CD4-positive, alpha-beta T cell treated with Interleukin-4 for 1 hour (primary cell): ENCODE measurements at regions not wholly inside any gene's neighbourhood (a gene's known extent, or its start where the extent isn't known, plus 50 kb on each side); places are given as distances from the start of the nearest gene placed in this dataset.

Experiments used
- DNase-seq, 2 donors: peaks; one replicate each; pipeline ENCODE4 v3.0.0-alpha.2; 2020 to 2022

DNA sequence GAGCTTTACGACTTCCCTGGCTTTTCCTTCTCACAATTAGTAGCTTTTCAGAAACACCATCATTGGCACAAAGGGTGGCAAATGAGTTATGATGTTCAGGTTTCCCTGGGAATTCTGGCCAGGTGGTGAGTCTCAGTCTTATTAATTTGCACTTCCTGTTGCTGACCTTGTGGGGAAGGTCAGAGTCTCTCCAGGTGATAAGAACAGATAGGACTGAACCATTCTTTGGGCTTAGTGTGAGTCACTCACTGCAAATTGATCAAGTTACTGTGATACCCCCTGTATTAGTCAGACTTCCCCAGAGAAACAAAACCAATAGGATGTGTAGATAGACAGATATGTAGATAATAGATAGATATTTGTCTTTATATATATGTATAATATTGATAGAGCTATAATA lies 53.8 kb upstream of the RANBP3L start:
- no peak for DNase-seq

DNA sequence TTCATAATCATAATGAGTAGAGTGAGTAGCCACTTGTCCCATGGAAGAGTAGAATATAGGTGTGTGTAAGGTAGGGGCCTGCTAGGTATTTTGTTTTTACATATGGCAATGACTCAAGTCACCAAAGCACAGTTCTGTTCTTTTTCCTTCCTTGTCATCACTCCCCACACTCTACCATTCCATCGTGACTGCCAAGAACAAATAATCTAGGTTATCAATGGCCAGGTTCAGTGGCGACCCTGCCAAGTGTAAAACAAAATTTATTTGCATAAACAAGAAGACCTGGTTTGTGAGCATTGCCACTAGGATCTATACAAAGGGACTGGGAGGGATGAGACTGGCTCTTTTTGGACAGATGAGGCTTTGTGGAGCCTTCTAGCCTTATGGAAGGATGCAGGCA lies 55.2 kb upstream of the RANBP3L start:
- no peak for DNase-seq

DNA sequence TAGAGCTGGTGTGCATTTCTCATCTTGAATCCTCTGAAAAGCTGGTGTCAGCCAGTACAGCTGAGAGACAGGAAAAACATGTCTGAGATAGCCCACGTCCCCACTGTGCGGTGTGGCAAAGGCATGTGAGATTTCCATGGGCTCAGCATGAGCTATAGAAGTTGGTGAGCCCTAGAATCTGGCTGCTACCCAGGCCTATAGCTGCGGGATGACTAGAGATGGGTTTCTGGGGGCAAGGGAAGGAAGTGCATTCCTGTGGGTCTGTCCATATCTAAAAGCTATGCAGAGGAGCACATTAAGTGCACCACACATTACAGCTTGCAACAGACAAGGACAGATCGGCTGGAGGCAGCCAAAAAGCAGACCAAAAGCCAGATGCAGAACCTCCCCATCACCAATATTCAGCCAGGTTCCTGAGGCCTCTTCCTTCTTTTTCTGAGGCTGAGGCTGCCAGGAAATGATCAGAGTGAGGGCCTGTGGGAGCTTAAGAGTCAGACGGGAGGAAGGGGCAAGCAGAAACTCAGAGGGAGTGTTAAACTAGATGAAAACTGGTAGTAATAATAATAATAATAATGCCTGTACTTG lies 55.8 kb upstream of the RANBP3L start:
- no peak for DNase-seq

DNA sequence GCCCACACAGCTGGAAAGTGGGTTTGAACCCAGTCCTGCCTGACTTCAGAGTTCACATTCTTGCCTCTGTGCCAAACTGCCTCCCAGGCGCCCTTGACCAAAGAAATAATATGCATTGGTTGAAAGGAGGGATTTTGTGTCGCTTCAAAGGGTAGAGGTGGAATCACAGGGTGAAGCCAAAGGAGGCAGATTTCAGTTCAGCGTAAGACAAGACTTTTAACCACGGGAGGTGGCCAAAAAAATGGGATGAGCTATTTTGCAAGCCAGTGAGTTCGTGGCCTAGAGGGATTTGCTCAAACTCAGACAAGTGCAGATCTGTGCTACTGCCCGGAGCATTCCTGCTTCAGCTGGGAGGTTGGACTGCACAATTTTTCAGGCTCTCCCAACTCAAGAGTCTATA lies 57.6 kb upstream of the RANBP3L start:
- DNase-seq: no peak

DNA sequence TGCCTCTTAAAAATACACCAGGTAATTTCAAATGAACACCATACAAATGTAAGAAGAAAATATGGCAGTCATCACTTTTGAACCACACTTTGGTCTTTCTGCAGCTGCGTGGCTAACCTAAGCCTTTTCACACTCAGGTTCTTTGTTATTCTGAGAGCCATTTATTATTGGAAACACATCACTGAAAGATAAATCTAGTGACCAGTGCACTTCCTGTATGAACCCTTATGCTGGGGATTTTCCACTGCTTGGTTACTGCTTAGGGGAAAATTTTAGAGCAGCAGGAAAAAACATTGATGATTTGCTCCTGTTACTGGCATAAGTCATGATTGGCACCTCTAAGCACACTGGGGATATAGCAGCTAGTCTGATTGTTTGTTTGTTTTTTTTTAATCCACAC lies 58.6 kb upstream of the RANBP3L start:
- no peak for DNase-seq

DNA sequence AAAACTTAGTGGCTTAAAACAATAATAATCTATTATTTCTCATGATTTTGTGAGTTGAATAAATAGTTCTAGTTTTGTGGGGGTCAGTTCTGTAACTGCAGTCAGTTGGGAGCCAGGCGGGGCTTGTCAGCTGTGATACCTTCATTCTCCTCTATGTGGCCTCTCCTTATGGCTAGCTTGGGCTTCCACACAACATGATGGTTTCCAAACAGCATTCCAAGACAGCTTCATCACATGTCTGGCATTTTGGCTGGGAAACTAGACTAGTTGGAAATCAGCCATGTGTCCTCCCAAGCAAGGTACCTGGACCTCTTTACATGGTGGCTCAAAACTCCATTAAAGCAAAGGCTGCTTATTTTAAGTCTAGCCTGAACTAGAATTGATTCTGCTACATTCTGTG lies 61.4 kb upstream of the RANBP3L start:
- no peak for DNase-seq

DNA sequence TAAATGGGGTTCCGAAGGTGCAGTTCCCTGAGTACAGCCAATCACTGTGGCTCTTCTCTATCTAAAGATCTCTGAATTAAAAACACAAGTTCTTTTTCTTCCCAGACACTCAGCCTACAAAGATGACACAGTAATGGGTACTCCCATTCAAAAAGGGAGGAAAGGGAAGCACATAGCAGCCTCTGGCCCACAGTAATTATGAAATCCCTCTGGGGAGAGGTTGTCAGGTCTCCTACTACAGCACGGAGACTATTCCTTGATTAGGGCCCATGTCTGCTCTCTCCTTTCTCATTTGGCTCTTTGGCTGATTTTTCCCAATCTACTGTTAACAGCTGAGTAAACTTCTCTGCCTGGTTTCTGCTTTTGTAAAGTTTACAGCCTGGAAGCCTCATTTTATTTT lies 62.0 kb upstream of the RANBP3L start:
- no peak for DNase-seq

DNA sequence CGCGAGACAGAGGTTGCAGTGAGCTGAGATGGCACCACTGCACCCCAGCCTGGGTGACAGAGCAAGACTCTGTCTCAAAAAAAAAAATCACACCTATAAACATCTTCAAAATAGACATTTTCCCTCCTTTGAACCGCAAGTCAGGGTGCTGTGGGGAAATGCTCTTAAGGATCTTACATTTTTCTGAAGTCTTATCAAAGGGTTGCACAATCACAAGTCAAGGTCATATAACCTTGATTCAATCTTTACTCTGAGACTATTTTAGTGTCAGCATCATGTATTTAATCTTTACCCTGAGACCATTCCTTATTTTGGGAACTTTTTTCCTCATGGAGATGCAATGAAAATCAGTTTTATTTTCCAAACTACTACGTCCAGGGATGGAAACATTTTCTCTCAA lies 62.8 kb upstream of the RANBP3L start:
- no peak for DNase-seq

DNA sequence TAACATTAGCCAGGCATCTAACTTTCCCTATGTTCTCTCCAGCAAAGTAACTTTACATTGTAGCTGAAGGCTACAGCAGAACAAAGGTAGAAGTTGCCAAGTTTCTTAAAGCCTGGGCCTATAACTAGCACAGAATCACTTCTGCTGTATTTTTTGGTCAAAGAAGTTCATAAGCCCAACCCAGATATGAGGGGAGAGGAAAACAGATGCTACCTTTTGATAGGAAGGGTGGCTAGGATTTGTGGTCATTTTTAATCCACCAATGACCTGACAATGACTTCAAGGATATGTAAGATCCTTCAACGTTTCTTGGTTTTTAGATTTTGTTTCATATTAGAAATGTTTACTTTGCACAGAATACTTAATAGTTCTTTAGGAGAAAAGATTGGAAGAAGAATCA lies 64.2 kb upstream of the RANBP3L start:
- DNase-seq: no peak

DNA sequence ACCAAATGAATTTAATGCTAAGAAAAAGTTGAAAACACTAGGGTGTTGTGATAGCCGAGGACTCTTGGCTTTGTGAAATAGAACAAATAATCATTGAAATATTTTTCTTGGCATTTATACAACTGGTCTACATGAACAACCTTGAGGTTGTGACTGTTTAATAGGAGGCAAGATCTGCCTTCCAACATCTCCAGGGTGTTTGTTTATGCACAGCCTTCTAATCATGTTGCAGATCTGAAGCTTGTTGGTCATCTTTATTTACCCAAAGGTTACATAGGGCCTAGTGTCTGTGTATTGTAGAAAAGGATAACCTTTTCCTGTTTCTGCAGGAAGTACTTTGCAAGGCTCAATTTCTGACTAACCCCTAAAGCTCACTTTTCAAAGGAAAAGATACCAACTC lies 65.2 kb upstream of the RANBP3L start:
- DNase-seq: no peak

DNA sequence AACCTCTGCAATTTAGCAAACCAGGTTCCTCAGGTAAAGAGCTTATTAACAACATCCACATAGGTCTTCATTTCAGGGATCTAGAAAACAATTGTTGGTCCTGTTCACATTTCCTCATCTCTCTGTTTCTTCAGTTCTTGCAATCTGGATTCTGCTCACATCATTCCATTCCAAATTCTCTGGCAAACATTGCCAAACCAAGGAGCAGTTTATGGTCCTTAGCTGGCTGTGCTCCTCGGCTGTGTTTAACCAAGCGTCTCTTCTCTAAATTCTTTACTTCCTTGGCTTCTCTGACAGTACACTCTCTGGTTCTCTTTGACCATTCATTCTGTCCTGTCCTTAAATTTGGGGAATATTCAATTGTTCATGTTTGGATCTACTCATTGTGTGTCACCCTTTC lies 65.8 kb upstream of the RANBP3L start:
- DNase-seq: no peak

DNA sequence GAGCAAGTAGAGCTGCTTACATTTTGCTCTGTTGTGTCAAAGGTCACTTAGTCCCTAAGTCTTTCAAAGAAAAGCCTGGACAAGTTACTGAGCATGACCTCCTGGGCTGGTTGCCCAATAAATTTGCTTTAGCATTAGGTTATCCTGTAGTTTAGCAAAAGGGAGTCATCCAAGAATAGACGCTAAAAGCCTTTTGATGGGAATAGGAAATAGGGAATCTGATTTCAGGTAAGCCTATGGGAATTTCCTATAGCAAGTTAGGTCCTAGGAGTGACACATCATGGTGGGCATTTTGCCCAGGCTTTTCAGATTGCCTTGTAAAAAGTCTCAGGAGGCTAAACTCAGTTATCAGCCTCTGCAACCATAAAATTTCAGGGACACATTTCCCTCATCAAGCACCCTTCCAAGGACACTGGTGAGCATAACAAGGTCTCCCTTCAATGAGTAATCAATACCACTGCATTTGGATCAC lies 67.6 kb upstream of the RANBP3L start:
- DNase-seq: no peak

DNA sequence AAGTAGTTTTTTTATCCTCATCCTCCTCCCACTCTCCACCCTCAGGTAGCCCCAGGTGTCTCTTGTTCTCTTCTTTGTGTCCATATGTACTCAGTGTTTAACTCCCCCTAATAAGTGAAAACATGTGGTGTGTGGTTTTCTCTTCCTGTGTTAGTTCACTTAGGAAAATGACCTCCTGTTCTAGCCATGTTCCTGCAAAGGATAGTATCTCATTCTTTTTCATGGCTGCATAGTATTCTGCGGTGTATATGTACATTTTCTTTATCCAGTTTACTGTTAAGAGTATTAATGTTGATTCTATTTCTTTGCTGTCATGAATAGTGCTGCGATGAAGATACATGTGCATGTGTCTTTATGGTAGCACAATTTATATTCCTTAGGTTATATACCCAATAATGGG lies 68.4 kb upstream of the RANBP3L start:
- DNase-seq: no peak

DNA sequence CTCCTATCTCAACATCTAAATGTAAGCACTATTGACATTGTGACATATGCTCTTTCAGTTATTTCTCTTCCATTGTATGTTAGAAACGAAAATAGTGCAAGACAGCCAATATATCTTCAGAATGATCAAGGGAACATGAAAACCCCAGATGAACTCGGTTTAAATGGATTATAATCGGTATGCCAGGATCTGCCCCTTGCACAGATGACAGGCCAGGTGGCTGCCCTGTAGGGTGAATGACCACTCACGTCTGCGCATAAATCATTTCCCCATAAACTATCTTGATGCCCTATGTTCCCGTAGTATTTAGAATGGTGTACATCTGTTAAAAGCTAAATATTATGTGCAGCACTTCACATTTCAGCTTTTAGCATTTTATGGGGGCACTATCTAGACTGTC lies 69.7 kb upstream of the RANBP3L start:
- DNase-seq: no peak

DNA sequence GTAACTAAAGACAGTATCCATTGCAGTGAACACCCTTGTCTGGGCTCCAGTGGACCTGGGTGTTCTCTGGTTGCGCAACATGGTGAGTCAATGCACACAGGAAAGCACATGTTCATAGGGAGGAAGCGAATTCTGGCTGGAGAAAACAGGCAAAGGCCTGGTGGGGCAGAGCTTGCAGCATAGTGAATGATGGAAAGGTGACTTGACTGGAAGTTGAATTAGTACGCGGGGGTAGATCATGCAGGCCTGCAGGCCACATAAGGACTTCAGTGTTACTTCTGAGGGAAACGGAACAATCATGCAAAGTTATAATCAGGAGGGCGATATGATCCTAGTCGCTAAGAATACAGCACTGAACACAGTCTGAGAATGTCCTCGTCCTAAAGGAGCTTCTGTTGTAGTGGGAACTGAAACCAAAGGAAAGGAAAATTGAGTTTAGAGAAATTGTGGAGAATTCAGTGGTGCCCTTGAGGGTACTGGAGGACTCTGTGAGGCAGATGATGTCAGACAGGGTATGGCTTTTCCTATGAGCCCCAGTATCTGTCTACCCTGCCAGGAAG lies 71.9 kb upstream of the RANBP3L start:
- DNase-seq: peak; percentile 5 to 72

DNA sequence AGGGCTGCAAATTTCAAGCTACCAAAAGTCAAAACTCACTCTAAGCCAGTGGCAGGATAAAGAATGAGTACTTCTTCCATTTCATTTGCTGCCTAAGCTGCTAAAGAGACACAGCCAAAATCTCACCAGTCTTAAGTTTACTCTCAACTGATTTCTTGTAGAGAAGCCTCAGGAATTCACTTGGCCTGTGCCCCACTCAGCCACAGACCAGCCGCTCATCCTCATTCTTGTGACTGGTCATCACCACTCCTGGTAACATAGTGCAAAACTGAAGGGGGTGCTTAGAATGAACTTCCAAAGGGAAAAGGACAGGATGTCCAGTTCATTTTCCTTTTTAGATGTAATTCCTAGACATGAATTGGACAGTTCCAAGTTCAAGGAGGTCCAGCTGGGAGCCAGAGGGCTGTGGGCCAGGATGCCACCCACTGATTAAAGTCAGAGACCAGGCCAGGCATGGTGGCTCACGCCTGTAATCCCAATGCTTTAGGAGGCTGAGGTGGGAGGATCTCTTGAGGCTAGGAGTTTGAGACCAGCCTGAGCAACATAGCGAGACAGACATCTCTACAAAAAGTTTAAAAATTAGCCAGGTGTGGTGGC lies 72.7 kb upstream of the RANBP3L start:
- no peak for DNase-seq

DNA sequence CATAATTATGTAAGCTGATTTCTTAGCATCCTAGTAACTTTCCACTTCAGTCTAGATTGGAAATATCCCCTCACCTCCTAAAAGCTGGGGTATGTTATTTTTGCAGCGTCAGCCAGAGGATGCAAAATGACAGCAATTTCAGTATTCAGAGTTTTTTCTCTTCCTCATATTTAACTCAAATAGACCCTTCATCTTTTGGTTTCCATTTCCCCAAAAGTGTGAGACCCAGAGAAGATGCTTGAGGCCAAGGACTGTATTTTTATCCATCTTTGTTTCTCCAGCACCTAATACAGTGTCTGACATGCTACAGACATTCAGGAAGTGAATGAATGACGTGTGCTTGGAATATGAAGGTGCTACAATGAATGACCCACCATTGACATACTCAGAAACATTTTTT lies 75.5 kb upstream of the RANBP3L start:
- no peak for DNase-seq

DNA sequence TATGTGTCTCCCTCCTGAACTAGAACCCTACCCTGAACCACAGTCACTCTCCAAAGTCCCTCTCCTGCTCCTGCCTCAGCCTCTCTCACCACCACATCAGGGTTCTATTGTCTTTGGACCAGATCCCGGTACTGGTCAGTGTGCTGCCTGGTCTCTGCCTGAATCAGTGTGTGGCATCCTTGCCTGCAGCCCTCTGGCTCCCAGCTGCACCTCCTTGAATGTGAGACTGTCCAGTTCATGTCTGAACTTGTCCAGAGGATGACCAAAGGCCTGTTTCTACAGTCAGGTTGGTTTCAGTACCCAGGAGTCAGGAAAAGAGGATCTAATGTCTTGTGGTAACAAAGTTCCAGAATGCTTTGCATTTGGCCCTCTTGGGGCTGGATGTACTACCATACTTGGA lies 76.8 kb upstream of the RANBP3L start:
- no peak for DNase-seq

DNA sequence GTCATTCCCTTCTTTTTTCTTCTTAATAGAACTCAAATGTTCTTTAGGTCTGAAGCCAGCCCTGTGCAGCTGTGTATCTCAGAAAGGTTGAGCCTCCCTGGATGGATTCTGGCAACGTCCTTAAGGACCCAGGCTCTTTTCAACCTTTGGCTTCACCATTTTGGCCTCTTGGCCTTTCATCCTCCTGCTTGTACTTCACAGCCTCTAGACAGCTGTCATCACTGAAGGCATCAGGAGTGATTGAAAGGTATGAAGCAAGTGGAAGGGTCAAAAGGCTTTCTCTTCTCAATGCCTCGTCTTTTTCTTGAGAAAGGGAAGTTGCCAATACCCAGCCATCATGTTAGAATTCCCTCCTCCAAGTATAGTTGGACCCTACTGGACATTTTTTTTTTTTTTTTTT lies 81.2 kb upstream of the RANBP3L start:
- DNase-seq: no peak

DNA sequence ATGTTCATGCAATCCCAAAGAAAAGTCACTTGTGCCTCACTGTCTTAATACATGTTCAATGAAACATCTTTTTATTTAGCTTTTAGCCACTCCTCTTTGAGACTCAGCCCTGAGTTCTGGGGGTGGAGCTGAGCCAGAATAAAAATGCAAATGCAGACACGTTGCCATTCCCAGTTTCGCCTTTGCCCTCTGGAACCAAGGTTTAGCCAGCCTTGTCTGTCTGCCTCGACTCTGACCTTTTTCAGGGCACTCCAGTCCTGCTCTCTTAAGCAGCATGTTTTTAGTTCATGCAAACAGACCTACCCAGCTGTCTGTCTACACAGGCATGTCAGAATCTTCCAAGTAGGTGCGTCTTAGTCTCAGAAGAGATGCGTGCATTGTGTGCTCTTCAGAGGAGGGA lies 82.2 kb upstream of the RANBP3L start:
- DNase-seq: no peak

DNA sequence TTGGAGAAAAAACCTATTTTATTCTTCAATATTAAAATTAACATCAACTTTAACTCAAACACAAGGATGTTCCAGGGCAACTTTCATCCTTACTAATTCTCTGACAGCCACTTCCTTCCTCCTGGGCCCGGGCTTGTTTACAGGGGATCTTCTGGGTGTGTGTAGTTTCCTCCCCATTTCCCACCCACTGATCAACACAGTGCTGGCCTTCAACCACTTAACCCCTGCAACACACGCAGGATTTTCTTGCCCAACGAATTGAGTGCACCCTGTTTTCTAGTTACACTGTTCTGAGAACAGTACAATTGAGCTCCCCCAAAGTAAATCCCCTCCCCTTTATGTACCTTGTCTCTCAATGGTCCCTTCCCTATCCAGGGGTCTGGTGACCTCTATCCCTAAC lies 83.1 kb upstream of the RANBP3L start:
- DNase-seq: no peak

DNA sequence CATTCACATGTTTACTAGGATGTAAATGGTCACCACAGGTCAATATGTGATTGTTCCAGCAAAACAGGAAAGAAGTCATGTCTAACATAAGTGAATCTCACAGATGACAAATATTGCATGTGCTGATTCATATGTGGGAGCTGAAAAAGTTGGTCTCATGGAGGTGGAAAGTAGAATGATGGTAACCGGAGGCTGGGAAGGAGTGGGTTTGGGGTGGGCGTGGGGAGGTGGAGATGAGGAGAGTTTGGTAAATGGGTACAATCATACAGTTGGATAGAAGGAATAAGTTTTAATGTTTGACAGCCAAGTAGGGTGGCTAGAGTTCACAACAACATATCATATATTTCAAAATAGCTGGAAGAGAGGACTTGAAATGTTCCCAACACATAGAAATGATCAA lies 83.8 kb upstream of the RANBP3L start:
- no peak for DNase-seq

DNA sequence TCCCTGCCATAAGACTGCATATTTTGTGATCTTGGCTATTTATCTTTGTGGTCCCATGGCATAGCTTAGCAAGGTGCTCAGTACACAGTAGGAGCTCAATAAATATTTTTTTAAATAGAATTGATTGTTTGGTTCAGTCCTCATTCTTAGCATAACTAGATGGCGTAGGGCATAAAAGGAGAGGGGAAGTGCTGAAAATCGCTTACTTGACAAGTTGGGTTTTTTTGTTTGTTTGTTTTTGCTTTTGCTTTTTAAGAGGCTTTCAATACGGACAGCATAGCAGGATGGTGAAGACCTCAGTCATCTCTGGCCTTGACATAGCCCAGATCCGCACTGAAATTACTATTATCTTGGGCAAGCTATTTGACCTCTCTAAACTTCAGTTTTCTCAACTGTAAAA lies 86.6 kb upstream of the RANBP3L start:
- no peak for DNase-seq

DNA sequence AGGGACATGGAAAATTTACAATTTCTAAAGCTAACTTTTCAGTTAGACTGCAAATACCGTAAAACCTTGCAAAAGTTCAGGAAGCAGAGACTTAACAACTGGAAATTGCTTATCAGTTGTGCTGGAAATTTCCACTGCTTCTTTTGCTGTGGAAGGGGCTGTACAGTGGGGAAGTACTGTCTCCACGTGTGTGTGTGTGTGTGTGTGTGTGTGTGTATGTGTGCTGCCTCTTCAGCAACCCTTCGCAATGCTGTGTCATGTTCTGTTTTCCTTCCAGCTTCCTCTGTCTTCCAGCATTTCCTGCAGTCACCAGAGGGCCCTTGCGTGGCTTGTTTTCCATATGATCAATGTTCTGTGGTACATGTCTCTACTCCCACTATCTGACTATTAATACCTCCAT lies 87.5 kb upstream of the RANBP3L start:
- peak in 1 of 2 donors; percentile 22 for DNase-seq

DNA sequence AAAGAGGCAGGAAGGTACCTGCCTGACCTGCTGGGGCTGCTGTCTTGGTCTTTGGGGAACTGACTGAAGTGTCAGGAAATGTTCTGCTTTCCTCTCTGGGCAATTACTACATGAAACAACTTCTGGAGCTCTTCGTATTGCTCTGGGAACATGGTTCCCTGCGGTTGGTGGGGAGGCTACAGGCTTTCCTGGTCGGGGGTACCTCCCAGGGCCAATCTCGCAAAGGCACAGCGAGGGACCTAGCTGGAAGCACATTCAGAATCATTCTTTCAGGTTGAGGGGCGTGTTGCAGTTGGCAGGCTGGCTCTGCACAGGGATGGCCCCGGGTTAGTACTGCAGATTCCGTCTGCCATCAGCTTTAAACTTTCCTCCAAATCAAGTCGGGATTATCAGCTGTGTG lies 88.9 kb upstream of the RANBP3L start:
- DNase-seq: no peak
